SK-N-SH treated with all-trans-retinoic acid at 6 μM for 48 hours (cell line): ENCODE measurements at regions not wholly inside any gene's neighbourhood (a gene's known extent, or its start where the extent isn't known, plus 50 kb on each side); places are given as distances from the start of the nearest gene placed in this dataset.

Source experiments
- ATAC-seq: fragments of 200-7000 bp; cut with Tn5 transposase; 3 replicates; pipeline ENCODE4 v1.9.1; 2020; ENCODE audit warnings: mild to moderate bottlenecking, moderate library complexity
- ARNTL ChIP-seq: fragments of 450-650 bp; formaldehyde crosslinking; IDR thresholded peaks from 2 replicates; pipeline ENCODE4 v1.5.0; 2020; ENCODE audit warnings: low read depth, mild to moderate bottlenecking, moderate library complexity, borderline replicate concordance
- CREB5 ChIP-seq: fragments of 250-450 bp; sonication (Bioruptor Pico); IDR thresholded peaks from 2 replicates; pipeline ENCODE4 v1.5.1; 2020; ENCODE audit warnings: low read depth, mild to moderate bottlenecking, moderate library complexity
- CSDC2 ChIP-seq: fragments of 250-450 bp; sonication (Bioruptor Pico); IDR thresholded peaks from 2 replicates; pipeline ENCODE4 v1.5.0; 2020; ENCODE audit warnings: mild to moderate bottlenecking, moderate library complexity
- CSRNP3 ChIP-seq: fragments of 250-450 bp; sonication (Bioruptor Pico); IDR thresholded peaks from 2 replicates; pipeline ENCODE4 v1.5.1; 2021; ENCODE audit warnings: mild to moderate bottlenecking, moderate library complexity
- ESRRG ChIP-seq: fragments of 250-450 bp; sonication (Bioruptor Pico); IDR thresholded peaks from 2 replicates; pipeline ENCODE4 v1.6.1; 2021; ENCODE audit warnings: mild to moderate bottlenecking
- GLIS3 ChIP-seq: fragments of 250-450 bp; sonication (Bioruptor Pico); IDR thresholded peaks from 2 replicates; pipeline ENCODE4 v1.5.0; 2020; ENCODE audit warnings: mild to moderate bottlenecking, moderate library complexity
- ISL1 ChIP-seq: fragments of 250-450 bp; sonication (Bioruptor Pico); IDR thresholded peaks from 2 replicates; pipeline ENCODE4 v2.1.2; 2022; ENCODE audit warnings: mild to moderate bottlenecking, moderate library complexity
- RARB ChIP-seq: fragments of 250-450 bp; sonication (Bioruptor Pico); IDR thresholded peaks from 2 replicates; pipeline ENCODE4 v1.8.0; 2021; ENCODE audit warnings: mild to moderate bottlenecking, moderate library complexity
- SNAI2 ChIP-seq: fragments of 250-450 bp; sonication (Bioruptor Pico); IDR thresholded peaks from 2 replicates; pipeline ENCODE4 v1.5.0; 2020; ENCODE audit warnings: mild to moderate bottlenecking, moderate library complexity
- TCF4 ChIP-seq: fragments of 250-450 bp; sonication (Bioruptor Pico); IDR thresholded peaks from 2 replicates; pipeline ENCODE4 v1.8.0; 2021; ENCODE audit warnings: mild to moderate bottlenecking, moderate library complexity, borderline replicate concordance
- TOX ChIP-seq: fragments of 250-450 bp; sonication (Bioruptor Pico); IDR thresholded peaks from 2 replicates; pipeline ENCODE4 v1.8.0; 2021; ENCODE audit warnings: mild to moderate bottlenecking, moderate library complexity, borderline replicate concordance
- TSHZ2 ChIP-seq: fragments of 250-450 bp; sonication (Bioruptor Pico); IDR thresholded peaks from 2 replicates; pipeline ENCODE4 v1.5.0; 2020; ENCODE audit warnings: mild to moderate bottlenecking, moderate library complexity
- ZC3H10 ChIP-seq: fragments of 250-450 bp; sonication (Bioruptor Pico); IDR thresholded peaks from 2 replicates; pipeline ENCODE4 v1.5.1; 2021; ENCODE audit warnings: mild to moderate bottlenecking, moderate library complexity
- ZFP3 ChIP-seq: fragments of 250-450 bp; sonication (Bioruptor Pico); IDR thresholded peaks from 2 replicates; pipeline ENCODE4 v1.5.0; 2020; ENCODE audit warnings: mild to moderate bottlenecking, moderate library complexity
- ZNF565 ChIP-seq: fragments of 450-650 bp; formaldehyde crosslinking; conservative IDR thresholded peaks from 2 replicates; pipeline ENCODE4 v1.5.0; 2020; ENCODE audit warnings: low read depth, mild to moderate bottlenecking, moderate library complexity
- ZNF70 ChIP-seq: fragments of 450-650 bp; formaldehyde crosslinking; IDR thresholded peaks from 2 replicates; pipeline ENCODE4 v1.5.0; 2020; ENCODE audit warnings: mild to moderate bottlenecking, moderate library complexity

GRCh38 chr12:64937452-64937851 lies 113.0 kb downstream of the TBC1D30 start:
- TF ChIP-seq CREB5 (CRISPR knock-in tag): no peak
- TF ChIP-seq CSRNP3: no peak
- TF ChIP-seq GLIS3 (CRISPR knock-in tag): no peak
- no peak for TF ChIP-seq TCF4
- no peak for TF ChIP-seq ZNF565 (CRISPR knock-in tag)
- TF ChIP-seq ESRRG: no peak
- TF ChIP-seq RARB (CRISPR knock-in tag): no peak
- ATAC-seq: no peak

GRCh38 chr12:64938179-64938578 lies 113.7 kb downstream of the TBC1D30 start:
- ATAC-seq: no peak

GRCh38 chr12:64943686-64944085 lies 119.2 kb downstream of the TBC1D30 start:
- ATAC-seq: no peak
- TF ChIP-seq ISL1 (CRISPR knock-in tag) (no peak), ZNF565 (CRISPR knock-in tag) (no peak), TCF4 (no peak), CREB5 (CRISPR knock-in tag) (no peak), SNAI2 (CRISPR knock-in tag) (no peak), ZFP3 (CRISPR knock-in tag) (no peak), ARNTL (CRISPR knock-in tag) (no peak)

More at GRCh38 chr12:64938179-64938578, 113.7 kb downstream of the TBC1D30 start:
- TF ChIP-seq CSRNP3: no peak
- no peak for TF ChIP-seq SNAI2 (CRISPR knock-in tag)

GRCh38 chr12:64944966-64945365 lies 120.5 kb downstream of the TBC1D30 start:
- TF ChIP-seq ARNTL (CRISPR knock-in tag) (no peak), TCF4 (no peak), ZC3H10 (CRISPR knock-in tag) (no peak), ISL1 (CRISPR knock-in tag) (no peak), ZFP3 (CRISPR knock-in tag) (no peak), ZNF70 (CRISPR knock-in tag) (no peak), TOX (CRISPR knock-in tag) (no peak), ESRRG (no peak), CSDC2 (CRISPR knock-in tag) (no peak), TSHZ2 (CRISPR knock-in tag) (no peak)
- no peak for ATAC-seq

GRCh38 chr12:64946132-64946829 lies 121.8 kb downstream of the TBC1D30 start:
- ATAC-seq: peak; percentile 56; the same call in 1 of the 3 replicates
- peak; percentile 80; the same call in 1 of the 2 replicates for TF ChIP-seq ZFP3 (CRISPR knock-in tag)
- TF ChIP-seq CSRNP3: no peak
- peak; percentile 16; the same call in 1 of the 2 replicates for TF ChIP-seq TSHZ2 (CRISPR knock-in tag)
- TF ChIP-seq RARB (CRISPR knock-in tag): no peak
